ENCODE measurements at regions not wholly inside any gene's neighbourhood (a gene's known extent, or its start where the extent isn't known, plus 50 kb on each side); places are given as distances from the start of the nearest gene placed in this dataset.
"Not testable (repeated sequence)": the region's sequence is repeated elsewhere in the genome, so short reads cannot be mapped to it uniquely, and the experiment has no call there.

DNA sequence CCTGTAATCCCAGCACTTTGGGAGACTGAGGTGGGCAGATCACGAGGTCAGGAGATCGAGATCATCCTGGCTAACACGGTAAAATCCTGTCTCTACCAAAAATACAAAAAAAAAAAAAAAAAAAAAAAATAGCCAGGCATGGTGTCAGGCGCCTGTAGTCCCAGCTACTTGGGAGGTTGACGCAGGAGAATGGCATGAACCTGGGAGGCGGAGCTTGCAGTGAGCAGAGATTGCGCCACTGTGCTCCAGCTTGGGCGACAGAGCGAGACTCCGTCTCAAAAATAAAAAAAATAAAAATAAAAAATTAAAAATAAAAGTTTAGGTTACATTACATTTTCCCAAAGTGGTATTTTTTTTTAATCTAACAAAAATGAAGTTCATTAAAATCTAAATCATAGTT lies 218.1 kb upstream of the TMEFF2 start:
- ATAC-seq; DNase-seq (ENCODE audit: low spot score): not testable (repeated sequence)

DNA sequence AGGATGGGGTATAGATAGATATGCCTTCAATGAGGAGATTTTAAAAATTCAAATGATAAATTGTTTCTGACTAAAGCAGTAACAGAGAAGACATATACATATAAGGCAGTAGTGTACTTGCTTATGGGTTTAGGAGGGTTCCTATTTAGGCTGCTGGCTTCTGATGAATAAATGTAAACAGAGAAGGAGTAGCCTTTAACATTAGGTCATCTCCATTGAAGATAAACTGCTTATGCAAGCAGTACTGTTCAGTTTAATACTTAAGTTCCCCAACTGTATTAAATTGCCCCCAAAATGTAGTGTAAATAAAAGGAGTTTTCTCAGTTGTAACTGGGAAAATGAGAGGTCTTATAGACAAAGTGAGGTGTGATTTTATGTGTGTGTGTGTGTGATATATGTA lies 217.7 kb upstream of the TMEFF2 start:
- DNase-seq (ENCODE audit: low spot score) (no peak), ATAC-seq (no peak)

DNA sequence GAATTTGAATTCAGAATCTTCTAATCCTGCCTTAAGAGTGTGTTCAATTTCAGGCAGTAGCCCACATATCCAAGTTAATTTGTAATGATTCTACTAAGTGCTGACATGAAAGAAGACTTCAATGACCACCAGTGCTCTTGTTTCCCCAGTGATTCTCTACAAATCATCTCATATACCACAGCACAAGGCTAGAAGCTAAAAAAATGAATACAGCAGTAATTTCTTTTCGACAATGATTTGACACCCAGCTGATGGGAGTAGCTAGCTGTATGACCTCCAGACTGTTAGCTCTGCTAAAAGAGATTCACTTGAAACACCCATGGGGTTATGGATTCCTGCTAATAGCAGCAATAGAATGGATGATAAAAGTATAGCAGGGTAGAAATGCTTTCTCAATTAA lies 217.0 kb upstream of the TMEFF2 start:
- ATAC-seq (no peak), DNase-seq (ENCODE audit: low spot score) (no peak)

DNA sequence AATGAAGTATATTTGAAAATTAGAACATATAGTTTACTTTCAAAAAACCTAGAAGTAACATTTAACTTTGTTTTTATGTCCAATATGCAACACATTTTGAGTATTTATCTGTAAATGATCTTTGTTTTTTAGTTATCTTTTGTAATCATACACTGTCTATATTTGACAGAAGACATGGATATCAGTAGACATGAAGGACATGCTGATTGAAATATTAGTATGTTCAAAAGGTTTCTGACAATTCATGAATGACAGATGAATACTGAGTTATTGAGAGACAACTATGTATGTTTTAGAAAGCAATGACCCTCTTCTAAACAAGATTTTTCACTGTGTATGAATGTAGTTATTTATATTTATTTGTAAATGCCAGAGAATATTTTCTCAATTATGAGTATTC lies 215.6 kb upstream of the TMEFF2 start:
- DNase-seq (ENCODE audit: low spot score): no peak
- no peak for ATAC-seq

DNA sequence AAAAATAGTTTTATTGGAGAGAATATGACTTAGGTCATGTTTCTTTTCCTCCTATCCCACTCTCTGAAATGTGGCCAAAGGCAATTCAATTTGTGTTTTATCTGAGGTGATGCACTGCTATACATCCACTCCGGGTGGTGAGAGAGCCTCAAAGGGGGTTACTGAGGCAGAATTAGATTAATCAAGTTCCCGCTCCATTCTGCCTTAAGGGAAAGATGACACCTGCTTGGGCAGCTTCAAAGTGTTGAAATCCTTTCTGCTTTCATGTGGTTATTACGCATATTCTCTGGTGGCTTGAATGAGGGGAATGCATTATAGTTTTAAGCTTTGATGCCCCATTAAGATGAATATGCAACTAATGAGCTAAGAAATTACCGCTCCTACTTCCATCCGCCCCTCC lies 213.0 kb upstream of the TMEFF2 start:
- ATAC-seq (no peak), DNase-seq (ENCODE audit: low spot score) (no peak)

DNA sequence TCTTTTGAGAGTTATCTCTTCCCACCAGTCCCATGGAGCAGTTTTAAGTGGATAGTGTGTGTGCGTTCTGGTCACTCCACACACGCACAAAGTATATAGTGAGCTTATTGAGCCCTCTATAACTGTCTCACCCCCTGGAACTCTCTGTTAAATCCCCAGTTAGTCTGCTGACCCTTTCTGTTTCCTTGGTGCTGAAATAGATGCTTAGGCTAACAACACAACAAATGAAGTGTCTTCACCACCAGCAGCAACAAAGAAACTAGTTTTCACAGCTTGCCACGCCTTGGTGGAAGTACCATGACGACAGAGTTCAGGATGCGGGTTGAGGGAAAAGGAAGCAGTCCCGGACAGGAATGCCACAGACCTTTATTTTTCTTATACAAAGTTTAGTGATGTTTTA lies 203.5 kb upstream of the TMEFF2 start:
- DNase-seq (ENCODE audit: low spot score): no peak
- no peak for ATAC-seq

DNA sequence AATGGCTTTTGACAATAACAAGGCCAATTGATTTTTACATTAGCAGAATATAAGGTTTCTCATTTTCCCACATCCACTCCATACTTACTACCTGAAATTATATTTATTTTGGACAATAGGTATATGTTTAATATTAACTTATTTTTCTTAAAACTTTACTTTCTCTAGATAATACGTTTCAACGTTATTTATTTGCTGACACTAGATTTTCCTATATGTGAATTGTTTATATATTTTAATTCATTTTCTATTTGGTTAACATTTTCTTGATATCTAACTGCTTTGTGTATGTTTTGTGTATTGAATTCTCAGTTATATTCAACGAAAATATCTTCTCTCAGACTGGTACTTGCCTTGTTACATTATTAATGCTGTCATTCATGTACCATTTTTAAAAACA lies 199.9 kb upstream of the TMEFF2 start:
- no peak for ATAC-seq
- no peak for DNase-seq (ENCODE audit: low spot score)

DNA sequence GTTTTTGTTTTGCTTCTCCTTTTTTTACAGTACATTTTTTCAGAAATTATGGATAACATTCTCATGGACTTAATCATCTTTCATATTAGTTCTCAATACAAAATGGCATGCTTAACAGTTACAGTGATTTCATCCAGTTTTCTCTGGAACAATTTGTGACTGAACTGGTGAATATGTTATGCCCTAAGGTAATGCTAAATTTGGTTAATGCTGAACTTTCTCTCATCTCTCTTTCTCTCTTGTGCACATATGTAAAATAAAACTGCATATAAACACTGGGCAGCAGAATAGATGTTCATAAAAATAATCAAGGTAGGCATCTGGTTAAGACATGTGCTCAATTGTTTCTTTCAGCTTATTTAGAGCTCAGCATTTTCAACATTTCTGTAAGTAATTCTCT lies 196.3 kb upstream of the TMEFF2 start:
- DNase-seq (ENCODE audit: low spot score): no peak
- ATAC-seq: no peak

DNA sequence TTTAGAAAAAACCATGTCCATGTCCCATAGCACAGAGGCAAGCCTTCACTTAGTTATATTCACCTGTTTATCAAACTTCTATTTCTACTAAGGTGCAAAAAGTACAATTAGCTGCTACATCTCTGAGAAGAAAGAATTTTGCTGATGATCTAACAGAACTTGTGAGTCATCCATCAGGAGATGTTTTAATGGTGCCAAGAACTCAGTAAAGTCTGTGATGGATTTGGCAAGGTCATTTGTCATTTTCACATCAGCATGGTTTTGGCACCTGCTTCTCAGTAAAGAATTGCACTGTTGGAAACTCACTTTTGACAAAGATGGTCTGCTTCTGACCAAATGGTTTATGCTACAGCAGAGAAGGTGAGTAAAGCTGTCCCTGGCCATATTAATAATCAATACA lies 195.7 kb upstream of the TMEFF2 start:
- no peak for ATAC-seq
- DNase-seq (ENCODE audit: low spot score): no peak

DNA sequence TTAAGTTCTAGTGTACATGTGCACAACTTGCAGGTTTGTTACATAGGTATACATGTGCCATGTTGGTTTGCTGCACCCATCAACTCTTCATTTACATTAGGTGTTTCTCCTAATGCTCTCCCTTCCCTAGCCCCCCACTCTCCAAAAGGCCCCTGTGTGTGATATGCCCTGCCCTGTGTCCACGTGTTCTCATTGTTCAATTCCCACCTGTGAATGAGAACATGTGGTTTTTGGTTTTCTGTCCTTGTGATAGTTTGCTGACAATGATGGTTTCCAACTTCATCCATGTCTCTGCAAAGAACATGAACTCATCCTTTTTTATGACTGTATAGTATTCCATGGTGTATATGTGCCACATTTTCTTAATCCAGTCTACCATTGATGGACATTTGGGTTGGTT lies 189.5 kb upstream of the TMEFF2 start:
- ATAC-seq; DNase-seq (ENCODE audit: low spot score): not testable (repeated sequence)

DNA sequence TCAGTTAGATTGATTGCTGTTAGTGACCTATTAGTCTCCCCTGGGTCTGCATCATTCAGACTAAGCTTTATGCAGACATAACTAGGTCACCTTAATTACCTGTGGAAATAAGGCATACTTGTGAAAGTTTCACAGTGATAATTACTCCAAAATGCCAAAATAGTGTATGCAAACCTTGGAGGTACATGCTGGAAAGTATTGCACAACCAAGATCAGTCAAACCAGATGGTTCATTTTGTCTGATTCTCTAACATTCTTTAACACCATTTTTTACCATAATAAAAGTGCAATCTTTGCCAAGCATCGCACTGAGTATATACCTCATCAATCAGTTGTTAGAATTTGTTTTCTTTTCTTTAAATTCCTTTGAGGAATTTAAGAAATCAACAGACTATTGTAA lies 186.3 kb upstream of the TMEFF2 start:
- no peak for DNase-seq (ENCODE audit: low spot score)
- no peak for ATAC-seq

DNA sequence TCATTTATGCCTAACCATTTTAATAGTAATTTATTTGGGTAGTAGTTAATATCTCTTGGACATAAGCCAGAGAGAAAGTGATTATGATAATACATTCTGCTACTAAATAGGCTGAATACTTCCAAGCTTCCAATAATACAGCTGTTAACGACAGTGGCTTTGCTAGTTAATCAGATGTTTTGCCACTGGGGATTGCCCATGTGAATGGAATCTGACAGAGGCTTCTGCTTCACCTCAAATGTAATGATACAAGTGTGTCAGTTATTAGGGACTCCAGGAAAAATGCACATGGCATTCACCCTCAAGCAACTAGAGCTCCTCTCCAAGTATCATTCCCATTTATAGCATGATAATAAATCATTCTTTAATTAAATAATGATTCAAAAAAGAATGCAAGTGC lies 185.0 kb upstream of the TMEFF2 start:
- no peak for ATAC-seq
- no peak for DNase-seq (ENCODE audit: low spot score)

DNA sequence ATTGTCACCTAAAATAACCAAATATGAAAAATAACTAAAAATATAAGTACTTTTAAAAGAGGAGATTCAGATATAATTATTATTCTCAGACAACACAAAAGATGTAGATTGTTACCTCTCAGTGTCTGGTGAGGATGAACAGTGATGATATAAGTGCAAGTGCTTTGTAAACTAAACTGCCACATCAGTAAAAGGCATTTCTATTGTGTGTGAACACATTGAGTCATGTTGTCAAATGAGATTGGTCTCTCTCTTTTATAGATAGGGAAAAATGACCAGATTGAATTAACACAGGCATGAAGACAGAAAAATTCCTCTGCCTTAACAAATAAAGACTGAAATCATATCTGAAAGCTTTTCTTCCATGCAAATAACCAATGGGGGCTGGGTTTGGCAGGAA lies 182.4 kb upstream of the TMEFF2 start:
- ATAC-seq: no peak
- no peak for DNase-seq (ENCODE audit: low spot score)

DNA sequence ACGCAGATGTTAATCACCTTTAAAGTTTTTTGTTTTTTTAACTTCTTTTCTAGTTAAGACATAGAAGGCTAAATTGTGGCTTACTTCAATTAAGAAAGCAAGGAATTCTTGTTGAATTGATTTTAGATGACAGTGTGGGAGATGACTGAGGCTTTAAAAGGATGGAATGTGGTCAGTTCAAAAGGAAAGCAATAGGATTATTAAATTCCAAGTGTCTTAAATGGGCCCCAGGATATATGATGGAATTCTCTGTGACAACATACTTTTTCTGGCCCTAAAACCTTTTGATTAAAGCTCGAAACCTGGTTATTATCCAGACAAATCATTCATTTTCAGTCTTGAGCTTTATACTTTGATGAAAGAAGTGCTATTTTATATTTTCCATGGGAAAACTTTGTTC lies 179.0 kb upstream of the TMEFF2 start:
- no peak for ATAC-seq
- no peak for DNase-seq (ENCODE audit: low spot score)

DNA sequence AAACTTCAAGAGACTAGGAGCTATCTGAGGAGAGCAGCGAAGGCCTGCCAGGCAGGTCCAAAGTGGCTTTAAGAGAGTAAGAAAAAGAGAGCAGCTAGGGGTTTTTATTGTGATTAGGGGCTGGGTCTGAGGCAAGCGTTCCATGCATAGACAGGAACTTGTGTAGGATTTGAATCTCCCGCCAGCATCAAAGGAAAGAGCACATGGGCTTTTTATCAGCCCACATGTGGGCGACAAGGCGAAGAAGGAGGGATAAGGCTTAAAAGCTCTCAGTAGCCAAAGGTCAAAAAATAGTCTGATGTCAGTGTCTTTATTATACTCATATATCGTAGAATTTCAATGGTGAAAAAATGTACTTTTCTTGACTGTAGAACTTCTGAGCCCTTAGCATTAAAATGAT lies 178.5 kb upstream of the TMEFF2 start:
- ATAC-seq: no peak

DNA sequence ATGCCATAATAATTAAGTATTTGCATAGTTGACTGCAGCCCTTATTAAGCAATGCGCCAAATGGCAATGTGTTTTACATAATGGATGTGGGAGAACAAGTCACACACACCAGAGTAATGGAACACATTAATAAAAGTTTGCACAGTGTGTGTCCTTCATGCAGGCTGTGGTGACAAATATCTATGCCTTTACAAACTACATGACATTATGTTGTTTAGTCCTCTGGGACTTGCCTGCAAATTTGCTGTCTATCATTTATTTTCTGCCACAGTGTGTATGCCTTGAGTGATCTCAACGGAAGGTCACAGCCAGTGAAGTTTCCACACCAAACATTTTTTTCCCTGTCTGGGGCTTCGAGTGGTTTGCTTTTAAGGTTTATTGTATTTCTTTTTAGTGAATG lies 175.2 kb upstream of the TMEFF2 start:
- no peak for ATAC-seq

More for the DNA sequence above, 178.5 kb upstream of the TMEFF2 start:
- DNase-seq (ENCODE audit: low spot score): no peak

DNA sequence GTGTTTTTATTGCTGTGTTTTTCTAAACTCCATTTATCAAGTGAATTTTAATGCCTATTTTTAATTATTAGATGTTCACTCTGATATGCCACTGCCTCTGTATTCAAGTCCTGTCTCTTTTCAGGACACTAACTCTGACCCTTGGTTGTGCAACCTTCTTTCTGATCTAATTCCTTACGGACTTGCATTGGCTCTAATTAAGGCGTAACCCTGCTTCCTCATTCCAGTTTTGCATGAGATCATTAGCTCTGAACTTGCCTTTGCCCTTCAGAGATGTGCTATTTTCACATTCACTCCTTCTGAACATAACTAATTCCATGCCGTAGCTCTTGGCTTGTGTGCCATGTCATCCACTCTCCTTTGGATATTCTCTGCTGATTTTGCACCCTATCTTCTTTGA lies 162.5 kb upstream of the TMEFF2 start:
- DNase-seq (ENCODE audit: low spot score) (no peak), ATAC-seq (no peak)

More for the DNA sequence above, 175.2 kb upstream of the TMEFF2 start:
- no peak for DNase-seq (ENCODE audit: low spot score)

DNA sequence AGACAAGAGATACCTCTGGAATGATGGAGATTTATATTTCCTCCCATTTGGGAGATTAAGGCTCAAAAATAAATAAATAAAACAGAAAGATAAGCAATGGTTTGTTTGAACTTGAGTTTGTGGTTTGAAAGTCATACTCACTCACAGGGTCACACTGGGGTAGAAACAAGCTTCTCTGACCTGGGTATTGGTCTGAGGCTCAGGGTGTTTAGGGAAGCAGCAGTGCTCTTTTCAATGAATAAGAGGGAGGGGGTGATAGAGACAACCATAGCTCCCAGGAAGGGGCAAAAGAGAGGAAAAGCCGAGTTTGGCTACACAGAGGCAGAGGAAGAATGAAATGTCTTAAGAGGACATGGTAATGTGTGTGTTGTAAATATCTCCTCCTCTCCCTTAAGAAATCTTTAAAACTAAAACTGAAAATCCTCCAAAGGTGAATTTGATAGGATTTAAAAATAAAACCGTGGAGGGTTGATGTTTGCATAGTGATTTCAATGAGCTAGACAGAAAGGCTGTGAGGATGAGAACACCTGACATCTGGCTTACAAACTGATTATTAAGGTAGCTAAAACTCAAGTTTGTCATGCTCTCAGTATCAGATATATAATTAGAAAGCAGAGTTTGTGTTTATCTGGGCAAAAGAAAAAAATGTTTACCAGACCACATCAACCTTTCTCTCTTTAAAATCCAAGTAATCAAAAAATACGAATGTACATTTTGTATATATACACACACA lies 159.9 kb upstream of the TMEFF2 start:
- DNase-seq (ENCODE audit: low spot score): no peak
- no peak for ATAC-seq

DNA sequence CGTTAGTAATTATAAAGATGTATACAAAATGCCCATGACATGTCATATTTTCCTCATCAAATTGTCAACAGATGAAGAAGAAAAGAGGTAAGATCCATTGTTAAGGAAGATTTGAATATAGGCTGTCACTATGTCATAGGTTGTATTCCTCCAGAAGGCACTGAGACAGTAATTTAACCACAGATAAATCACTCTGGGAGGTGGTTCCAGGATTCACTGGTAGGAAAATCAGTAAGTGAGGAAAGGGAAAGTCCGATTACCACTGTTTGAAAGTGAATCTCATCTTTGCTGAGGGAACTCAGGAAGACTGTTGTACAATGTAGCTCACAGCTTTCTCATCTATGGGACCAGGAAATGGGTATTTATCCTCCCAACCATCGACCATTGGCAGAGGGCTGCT lies 152.8 kb upstream of the TMEFF2 start:
- ATAC-seq (no peak), DNase-seq (ENCODE audit: low spot score) (no peak)

DNA sequence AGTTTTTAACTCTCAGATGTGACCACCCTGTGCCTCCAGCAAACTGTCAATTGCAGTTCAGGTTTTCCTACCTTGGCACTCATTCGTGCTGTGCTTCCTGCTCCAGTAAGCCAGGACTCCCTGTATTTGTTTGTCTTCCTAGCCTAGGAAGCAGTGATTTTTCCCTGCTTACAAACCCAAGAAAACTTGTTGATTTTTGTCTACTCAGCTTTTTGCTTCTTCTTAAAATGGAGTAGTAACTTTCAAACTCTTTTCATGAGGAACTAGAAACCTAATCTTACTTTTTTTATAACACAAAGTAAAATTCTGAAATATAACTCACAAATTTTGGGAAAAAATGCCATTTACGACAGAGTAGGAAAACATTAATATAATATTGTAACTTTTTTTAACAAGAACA lies 150.6 kb upstream of the TMEFF2 start:
- ATAC-seq: no peak
- no peak for DNase-seq (ENCODE audit: low spot score)

DNA sequence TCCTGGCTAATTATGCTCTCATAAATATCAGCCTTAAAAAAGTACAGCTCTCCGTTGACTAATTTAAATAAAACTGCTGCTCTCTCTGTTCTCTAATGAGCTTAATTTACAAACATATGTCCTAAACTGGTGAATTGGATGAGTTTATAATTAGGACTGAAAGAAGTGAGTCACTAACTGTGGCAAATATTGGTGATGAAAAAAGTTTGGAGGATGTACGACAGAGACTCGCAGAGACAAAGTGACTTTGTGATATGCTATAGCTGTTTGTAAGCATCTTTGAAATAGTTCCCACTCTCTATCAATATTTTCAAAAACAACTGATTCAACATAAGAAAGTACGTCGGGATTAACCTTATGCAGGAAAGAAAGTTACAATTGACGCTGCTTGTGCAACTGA lies 138.9 kb upstream of the TMEFF2 start:
- ATAC-seq (no peak), DNase-seq (ENCODE audit: low spot score) (no peak)

DNA sequence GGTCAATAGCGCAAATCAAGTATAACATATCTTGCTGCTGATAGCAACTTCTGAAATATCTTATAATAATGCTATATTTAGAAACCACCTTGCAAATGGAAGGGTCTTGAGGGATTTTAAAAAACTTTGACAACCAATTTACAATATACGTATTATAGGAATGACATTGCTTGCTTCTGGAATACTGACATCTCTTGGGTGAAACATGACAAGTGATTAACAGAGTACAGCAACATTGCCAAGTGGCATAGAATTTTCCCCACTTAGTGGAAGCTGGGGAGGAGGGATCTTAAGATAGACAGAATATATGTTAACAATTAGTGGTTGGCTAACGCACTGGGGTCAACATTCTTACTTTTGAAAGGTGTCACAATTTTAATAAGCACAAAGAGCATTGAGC lies 133.6 kb upstream of the TMEFF2 start:
- DNase-seq (ENCODE audit: low spot score): no peak

DNA sequence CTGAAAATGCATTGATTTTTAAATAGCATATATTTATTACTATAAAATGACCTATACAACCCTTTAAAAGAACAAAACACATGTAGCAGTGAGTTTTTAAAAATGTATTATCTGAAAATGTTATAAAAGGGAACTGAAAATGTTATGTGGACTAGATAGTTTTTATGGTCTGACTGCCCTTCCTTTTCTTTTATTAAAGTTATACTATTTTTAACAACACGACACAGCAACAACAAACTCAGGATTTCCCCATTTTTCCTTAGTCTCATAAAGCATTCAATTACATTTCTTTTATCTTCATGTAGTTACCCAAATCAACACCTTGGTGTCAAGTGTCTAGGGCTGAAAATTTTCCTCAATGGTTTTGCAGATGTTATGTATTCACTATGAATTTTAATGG lies 132.8 kb upstream of the TMEFF2 start:
- no peak for DNase-seq (ENCODE audit: low spot score)
- no peak for ATAC-seq

More for the DNA sequence above, 133.6 kb upstream of the TMEFF2 start:
- ATAC-seq: no peak
